ENCODE measurements at regions not wholly inside any gene's neighbourhood (a gene's known extent, or its start where the extent isn't known, plus 50 kb on each side); places are given as distances from the start of the nearest gene placed in this dataset.

GRCh38 chr16:61194573-61194972 is 841.7 kb downstream of the CDH8 start:
- TF ChIP-seq POLR2AphosphoS5 (IDR thresholded peaks at IDR 0.05): no peak
- no peak for TF ChIP-seq POLR2A (IDR thresholded peaks at IDR 0.05)
